HUES64 (cell line): ENCODE measurements at regions not wholly inside any gene's neighbourhood (a gene's known extent, or its start where the extent isn't known, plus 50 kb on each side); places are given as distances from the start of the nearest gene placed in this dataset.
"Not testable (repeated sequence)": the region's sequence is repeated elsewhere in the genome, so short reads cannot be mapped to it uniquely, and the experiment has no call there.

Source experiments
- H3K27ac ChIP-seq: 2 replicates; pipeline ENCODE4 v1.7.0; 2013; ENCODE audit warnings: low read depth, low read length, inconsistent platforms
- H3K27me3 ChIP-seq: 2 replicates; pipeline ENCODE4 v1.6.1; 2013; ENCODE audit warnings: mild to moderate bottlenecking, low read length; ENCODE audit not compliant: insufficient read depth
- H3K36me3 ChIP-seq: 2 replicates; pipeline ENCODE4 v1.6.1; 2013; ENCODE audit warnings: mild to moderate bottlenecking, low read length; ENCODE audit not compliant: insufficient read depth
- H3K4me1 ChIP-seq: 2 replicates; pipeline ENCODE4 v1.6.1; 2013; ENCODE audit warnings: mild to moderate bottlenecking, low read length, moderate library complexity; ENCODE audit not compliant: insufficient read depth
- H3K4me3 ChIP-seq: 2 replicates; pipeline ENCODE4 v1.5.1; 2013; ENCODE audit warnings: mild to moderate bottlenecking, low read length, moderate library complexity
- H3K9ac ChIP-seq: 2 replicates; pipeline ENCODE4 v1.6.1; 2013; ENCODE audit warnings: mild to moderate bottlenecking, low read depth, low read length
- H3K9me3 ChIP-seq: 2 replicates; pipeline ENCODE4 v1.6.1; 2013; ENCODE audit warnings: low read depth, low read length; ENCODE audit not compliant: insufficient read depth
- WGBS: fragments of 150-250, 120-280 bp; methylation state at CpG from one replicate; pipeline ENCODE4 v1.1.7; 2013; ENCODE audit warnings: missing lambda C conversion rate; 5-methylcytosine and 5-hydroxymethylcytosine counted together

DNA sequence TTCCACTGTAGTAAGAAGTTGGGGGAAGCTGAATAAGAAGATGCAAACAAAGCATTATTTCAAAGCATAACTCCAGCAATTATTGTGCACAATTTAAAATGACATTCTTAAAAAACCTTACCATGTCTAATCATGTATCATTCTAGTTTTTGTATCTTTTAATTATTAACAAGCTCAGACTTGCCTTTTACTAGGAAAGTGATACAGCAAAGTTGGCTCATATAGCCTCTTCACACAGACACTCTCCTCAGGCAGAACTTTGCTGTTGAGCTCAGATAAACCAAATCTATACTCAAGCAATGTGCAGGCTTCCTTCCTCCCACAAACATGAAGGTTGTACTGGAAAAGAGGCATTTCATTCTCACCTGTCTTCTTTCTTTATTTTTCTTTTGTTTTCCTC, 358.7 kb upstream of the EMCN start:
- Histone ChIP-seq H3K36me3 (no peaks in the 10 kb centered on the region), H3K27me3 (no peaks in the 10 kb centered on the region), H3K9ac (no peak overlapping the region), H3K4me3 (no peak overlapping the region), H3K27ac (no peak overlapping the region), H3K4me1 (no peaks in the 10 kb centered on the region), H3K9me3 (no peaks in the 10 kb centered on the region)

GRCh38 chr4:100875296-100876068, 357.7 kb upstream of the EMCN start:
- Histone ChIP-seq H3K4me1 (no peaks in the 10 kb centered on the region), H3K27ac (no peak overlapping the region), H3K36me3 (no peaks in the 10 kb centered on the region), H3K9ac (no peak overlapping the region), H3K4me3 (no peak overlapping the region), H3K27me3 (no peaks in the 10 kb centered on the region), H3K9me3 (no peaks in the 10 kb centered on the region)
- 87% methylated on average over 3 of the region's 4 CpGs for WGBS

DNA sequence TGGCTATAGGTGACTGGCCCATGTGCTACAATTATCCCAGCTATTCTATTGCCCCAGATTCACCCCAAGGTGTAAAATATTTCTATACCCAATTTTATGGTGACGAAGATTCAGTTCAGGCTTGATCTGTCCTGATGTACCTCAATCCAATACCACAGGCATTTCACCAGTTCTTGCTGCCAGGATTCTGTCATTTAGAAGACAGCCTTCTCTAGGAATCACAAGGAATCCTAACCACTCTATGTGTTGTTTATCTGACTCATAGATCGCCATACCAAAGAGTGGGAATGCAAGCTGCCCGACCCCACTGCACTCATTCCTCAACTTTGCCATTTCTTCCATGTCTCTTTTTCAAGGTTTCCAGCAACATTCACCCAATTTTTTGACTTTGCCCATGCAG, 355.0 kb upstream of the EMCN start:
- Histone ChIP-seq H3K9me3 (no peaks in the 10 kb centered on the region), H3K9ac (no peak overlapping the region), H3K4me1 (no peaks in the 10 kb centered on the region; the same call in 1 of the 2 replicates), H3K27ac (no peak overlapping the region), H3K36me3 (no peaks in the 10 kb centered on the region), H3K4me3 (no peak overlapping the region), H3K27me3 (no peaks in the 10 kb centered on the region)
- WGBS = 94% methylated on average over 3 of the region's 3 CpGs

- H3K36me3 ChIP-seq = no peaks in the 10 kb centered on the region
- H3K9me3 ChIP-seq = no peaks in the 10 kb centered on the region
- no peak overlapping the region for H3K27ac ChIP-seq
- H3K4me3 ChIP-seq = no peak overlapping the region
- H3K9ac ChIP-seq = no peak overlapping the region
- WGBS = 95% methylated on average over 8 of the region's 8 CpGs
- H3K4me1 ChIP-seq = no peaks in the 10 kb centered on the region; the same call in 1 of the 2 replicates
- no peaks in the 10 kb centered on the region for H3K27me3 ChIP-seq
These were observed 353.3 kb upstream of the EMCN start for GRCh38 chr4:100870940-100871772.

GRCh38 chr4:100869276-100869675, 351.5 kb upstream of the EMCN start:
- H3K4me3 ChIP-seq = no peak overlapping the region
- no peaks in the 10 kb centered on the region for H3K27me3 ChIP-seq
- no peak overlapping the region for H3K9ac ChIP-seq
- H3K4me1 ChIP-seq = no peaks in the 10 kb centered on the region; the same call in 1 of the 2 replicates
- no peak overlapping the region for H3K27ac ChIP-seq
- no peaks in the 10 kb centered on the region for H3K9me3 ChIP-seq
- no peaks in the 10 kb centered on the region for H3K36me3 ChIP-seq
- 95% methylated on average over 1 of the region's 1 CpG for WGBS

DNA sequence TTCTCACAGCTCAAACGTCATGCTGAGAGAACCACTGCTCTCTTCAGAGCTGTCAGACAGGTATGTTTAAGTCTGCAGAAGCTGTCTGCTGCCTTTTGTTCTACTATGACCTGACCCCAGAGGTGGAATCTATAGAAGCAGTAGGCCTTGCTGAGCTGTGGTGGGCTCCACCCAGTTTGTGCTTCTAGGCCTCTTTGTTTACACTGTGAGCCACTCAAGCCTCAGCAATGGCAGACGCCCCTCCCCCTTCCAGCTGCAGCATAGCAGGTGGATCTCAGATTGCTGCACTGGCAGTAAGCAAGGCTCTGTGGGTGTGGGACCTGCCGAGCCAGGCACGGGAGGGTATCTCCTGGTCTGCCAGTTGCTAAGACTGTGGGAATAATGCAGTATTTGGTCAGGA, 350.5 kb upstream of the EMCN start:
- not testable (repeated sequence) for H3K4me3 ChIP-seq, H3K9me3 ChIP-seq, H3K4me1 ChIP-seq, H3K9ac ChIP-seq, H3K27ac ChIP-seq, H3K36me3 ChIP-seq, H3K27me3 ChIP-seq
- WGBS = 78% methylated on average over 4 of the region's 4 CpGs

DNA sequence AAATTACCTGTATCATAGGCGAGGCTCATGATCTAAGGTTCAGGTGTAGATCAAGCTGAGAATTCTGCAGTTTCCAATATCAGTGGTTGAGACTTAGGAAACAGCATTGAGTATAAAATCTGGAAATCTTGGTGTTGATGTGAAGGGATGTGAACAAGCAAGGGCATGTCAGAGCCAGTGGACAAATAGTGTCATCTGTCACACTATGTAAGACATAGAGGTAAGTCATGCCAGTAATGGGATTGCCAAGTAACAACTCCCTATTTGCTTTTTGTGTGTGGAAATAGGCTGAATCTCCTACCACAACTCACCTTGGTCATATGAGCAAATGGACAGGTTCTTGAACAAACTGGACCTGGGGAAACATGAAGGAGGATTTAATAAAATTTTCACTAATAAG, 334.5 kb upstream of the EMCN start:
- H3K27ac ChIP-seq = no peak overlapping the region
- no peak overlapping the region for H3K9ac ChIP-seq
- no peaks in the 10 kb centered on the region for H3K36me3 ChIP-seq
- H3K4me3 ChIP-seq = no peak overlapping the region
- H3K4me1 ChIP-seq = no peaks in the 10 kb centered on the region
- no peaks in the 10 kb centered on the region for H3K27me3 ChIP-seq
- no peaks in the 10 kb centered on the region for H3K9me3 ChIP-seq
- WGBS = 90% methylated on average over 1 of the region's 1 CpG

DNA sequence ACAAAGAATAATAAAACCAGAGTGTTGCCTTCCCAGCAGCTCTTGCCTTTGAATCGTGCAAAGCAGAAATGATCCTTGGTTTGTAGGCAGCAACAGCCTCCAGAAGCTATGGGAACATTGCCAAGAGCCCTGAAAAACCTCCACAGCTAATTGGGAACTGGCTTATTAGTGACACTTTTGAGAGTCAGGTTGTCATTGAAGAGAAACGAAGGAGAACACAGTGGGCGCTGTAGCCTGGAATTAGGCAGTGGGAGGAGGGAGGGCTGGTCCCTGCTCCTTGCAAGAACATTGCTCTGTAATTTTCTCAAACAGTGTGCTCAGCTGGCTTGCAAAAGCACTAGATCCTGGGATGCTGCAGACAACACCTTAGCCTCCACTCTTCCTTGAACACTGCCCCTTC, 331.5 kb upstream of the EMCN start:
- WGBS = 83% methylated on average over 3 of the region's 3 CpGs
- H3K9me3 ChIP-seq = no peaks in the 10 kb centered on the region
- no peak overlapping the region for H3K9ac ChIP-seq
- no peaks in the 10 kb centered on the region for H3K27me3 ChIP-seq
- H3K4me1 ChIP-seq = no peaks in the 10 kb centered on the region
- H3K27ac ChIP-seq = no peak overlapping the region
- no peak overlapping the region for H3K4me3 ChIP-seq
- no peaks in the 10 kb centered on the region for H3K36me3 ChIP-seq

DNA sequence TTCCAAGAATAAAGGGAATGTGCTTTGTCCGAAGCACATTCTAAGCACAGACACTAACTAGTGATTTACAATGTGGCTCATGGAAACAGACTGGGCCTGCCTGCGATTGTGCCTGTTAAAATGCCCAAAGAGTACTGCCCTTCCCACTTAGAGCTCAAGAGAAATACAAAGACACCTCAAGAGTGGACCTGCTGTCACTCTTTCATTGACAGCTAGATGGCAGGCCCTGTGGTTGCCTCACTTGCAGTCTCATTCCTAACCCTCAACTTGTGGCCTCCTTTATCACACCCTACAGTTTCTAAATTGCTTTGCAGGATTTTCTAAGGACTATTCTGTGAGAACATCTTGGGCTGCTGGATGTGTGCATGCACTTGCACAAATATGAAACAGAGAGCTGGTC, 331.0 kb upstream of the EMCN start:
- H3K27me3 ChIP-seq = no peaks in the 10 kb centered on the region
- WGBS = 85% methylated on average over 2 of the region's 2 CpGs
- no peak overlapping the region for H3K27ac ChIP-seq
- H3K36me3 ChIP-seq = no peaks in the 10 kb centered on the region
- no peaks in the 10 kb centered on the region for H3K9me3 ChIP-seq
- H3K4me1 ChIP-seq = no peaks in the 10 kb centered on the region
- H3K4me3 ChIP-seq = no peak overlapping the region
- H3K9ac ChIP-seq = no peak overlapping the region

GRCh38 chr4:100843910-100844309, 326.1 kb upstream of the EMCN start:
- no peaks in the 10 kb centered on the region for H3K36me3 ChIP-seq
- no peaks in the 10 kb centered on the region for H3K9me3 ChIP-seq
- no peaks in the 10 kb centered on the region for H3K4me1 ChIP-seq
- H3K4me3 ChIP-seq = no peak overlapping the region
- H3K9ac ChIP-seq = no peak overlapping the region
- H3K27ac ChIP-seq = no peak overlapping the region
- no peaks in the 10 kb centered on the region for H3K27me3 ChIP-seq

DNA sequence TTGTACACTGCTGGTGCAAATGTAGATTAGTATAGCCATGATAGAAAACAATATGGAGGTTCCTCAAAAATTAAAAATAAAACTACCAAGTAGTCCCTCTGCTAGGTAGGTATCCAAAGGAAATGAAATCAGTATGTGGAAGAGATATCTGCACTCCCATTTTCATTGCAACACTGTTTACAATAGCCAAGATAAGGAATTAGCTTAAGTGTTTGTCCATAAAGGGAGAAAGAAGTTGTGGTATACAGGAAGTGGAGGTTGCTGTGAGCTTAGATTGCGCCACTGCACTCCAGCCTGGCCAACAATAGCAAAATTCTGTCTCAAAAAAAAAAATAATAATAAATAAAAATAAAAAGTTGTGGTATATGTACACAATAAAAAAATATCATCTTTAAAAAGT, 325.0 kb upstream of the EMCN start:
- Histone ChIP-seq H3K27me3 (no peaks in the 10 kb centered on the region), H3K27ac (no peak overlapping the region), H3K36me3 (no peaks in the 10 kb centered on the region), H3K4me1 (peaks cover 10% of the 10 kb centered on the region), H3K4me3 (no peak overlapping the region), H3K9me3 (no peaks in the 10 kb centered on the region), H3K9ac (no peak overlapping the region)
- no CpG with 5 or more reads among the region's 1 CpG for WGBS
